Peyer's patch (tissue), 4 donors: ENCODE measurements at regions not wholly inside any gene's neighbourhood (a gene's known extent, or its start where the extent isn't known, plus 50 kb on each side); places are given as distances from the start of the nearest gene placed in this dataset.

Experiments used
- DNase-seq, 3 donors: peaks; one replicate each; pipeline ENCODE4 v3.0.0-alpha.2; 2017 to 2019
- H3K27ac ChIP-seq, 4 donors: fragments of 200-600 bp; sonication (generic); one replicate each; pipeline ENCODE4 v1.5.1; 2016 to 2019
- H3K27me3 ChIP-seq, 2 donors: fragments of 200-600 bp; sonication (generic); one replicate each; pipeline ENCODE4 v1.5.1; 2019
- H3K36me3 ChIP-seq, 3 donors: fragments of 200-600 bp; sonication (generic); one replicate each; pipeline ENCODE4 v1.5.1; 2016 to 2019
- H3K4me1 ChIP-seq, 4 donors: fragments of 200-600 bp; sonication (generic); one replicate each; pipeline ENCODE4 v1.5.1; 2016 to 2019
- H3K4me3 ChIP-seq, 4 donors: fragments of 200-600 bp; sonication (generic); 1 replicate in 3 of 4; 2 replicates in 1 of 4; pipeline ENCODE4 v1.5.1; 2016 to 2019; ENCODE audit warnings: mild to moderate bottlenecking in 1 of 4
- H3K9me3 ChIP-seq, 4 donors: fragments of 200-600 bp; sonication (generic); one replicate each; pipeline ENCODE4 v1.5.1; 2016 to 2019; ENCODE audit warnings: mild to moderate bottlenecking in 1 of 4
- POLR2A ChIP-seq, 2 donors: fragments of 450-650 bp; IDR thresholded peaks; one replicate each; pipeline ENCODE4 v1.5.1; 2017; ENCODE audit warnings: antibody characterized with exemption in 2 of 2, mild to moderate bottlenecking in 2 of 2, moderate library complexity in 2 of 2
- TF ChIP-seq, protein P1 (sequence below), 6 experiments: fragments of 450-650 bp in 4 of 6; fragments of 200-600 bp in 2 of 6; sonication (generic) in 1 of 6; IDR thresholded peaks; one replicate each; pipeline ENCODE4 v1.5.1; 2017 to 2019; ENCODE audit warnings: antibody characterized with exemption in 6 of 6, mild to moderate bottlenecking in 3 of 6, moderate library complexity in 1 of 6

GRCh38 chr1:59141267-59141863, 155.5 kb upstream of the FGGY start:
- H3K36me3 ChIP-seq: no peaks in the 10 kb centered on the region
- no peaks in the 10 kb centered on the region for H3K9me3 ChIP-seq
- DNase-seq: no peak
- no peaks in the 10 kb centered on the region for H3K27me3 ChIP-seq
- TF ChIP-seq POLR2A (IDR thresholded peaks at IDR 0.05): no peak
- TF ChIP-seq, protein P1, sequence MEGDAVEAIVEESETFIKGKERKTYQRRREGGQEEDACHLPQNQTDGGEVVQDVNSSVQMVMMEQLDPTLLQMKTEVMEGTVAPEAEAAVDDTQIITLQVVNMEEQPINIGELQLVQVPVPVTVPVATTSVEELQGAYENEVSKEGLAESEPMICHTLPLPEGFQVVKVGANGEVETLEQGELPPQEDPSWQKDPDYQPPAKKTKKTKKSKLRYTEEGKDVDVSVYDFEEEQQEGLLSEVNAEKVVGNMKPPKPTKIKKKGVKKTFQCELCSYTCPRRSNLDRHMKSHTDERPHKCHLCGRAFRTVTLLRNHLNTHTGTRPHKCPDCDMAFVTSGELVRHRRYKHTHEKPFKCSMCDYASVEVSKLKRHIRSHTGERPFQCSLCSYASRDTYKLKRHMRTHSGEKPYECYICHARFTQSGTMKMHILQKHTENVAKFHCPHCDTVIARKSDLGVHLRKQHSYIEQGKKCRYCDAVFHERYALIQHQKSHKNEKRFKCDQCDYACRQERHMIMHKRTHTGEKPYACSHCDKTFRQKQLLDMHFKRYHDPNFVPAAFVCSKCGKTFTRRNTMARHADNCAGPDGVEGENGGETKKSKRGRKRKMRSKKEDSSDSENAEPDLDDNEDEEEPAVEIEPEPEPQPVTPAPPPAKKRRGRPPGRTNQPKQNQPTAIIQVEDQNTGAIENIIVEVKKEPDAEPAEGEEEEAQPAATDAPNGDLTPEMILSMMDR (IDR thresholded peaks at IDR 0.05): no peak
- no peak overlapping the region for H3K4me3 ChIP-seq
- H3K27ac ChIP-seq: no peak overlapping the region
- H3K4me1 ChIP-seq: peaks cover 0 to 13% (median 0%) of the 10 kb centered on the region in 4 donors

- Histone ChIP-seq H3K27ac (peak overlapping the region in 2 of 4 donors; percentile 2 to 13), H3K4me3 (no peak overlapping the region), H3K4me1 (peaks cover 0 to 13% (median 0%) of the 10 kb centered on the region in 4 donors), H3K36me3 (no peaks in the 10 kb centered on the region), H3K27me3 (no peaks in the 10 kb centered on the region), H3K9me3 (no peaks in the 10 kb centered on the region)
- TF ChIP-seq, protein P1 (IDR thresholded peaks at IDR 0.05): no peak
- TF ChIP-seq POLR2A (IDR thresholded peaks at IDR 0.05): no peak
- no peak for DNase-seq
Observed at GRCh38 chr1:59142311-59143132, 154.4 kb upstream of the FGGY start.

GRCh38 chr1:59143133-59143487, 153.8 kb upstream of the FGGY start:
- Histone ChIP-seq H3K27me3 (no peaks in the 10 kb centered on the region), H3K27ac (peak overlapping the region in 2 of 4 donors; percentile 2 to 13), H3K36me3 (no peaks in the 10 kb centered on the region), H3K9me3 (no peaks in the 10 kb centered on the region), H3K4me3 (no peak overlapping the region), H3K4me1 (peaks cover 0 to 13% (median 0%) of the 10 kb centered on the region in 4 donors)
- no peak for DNase-seq
- TF ChIP-seq POLR2A (IDR thresholded peaks at IDR 0.05): no peak
- TF ChIP-seq, protein P1 (IDR thresholded peaks at IDR 0.05): no peak

DNA sequence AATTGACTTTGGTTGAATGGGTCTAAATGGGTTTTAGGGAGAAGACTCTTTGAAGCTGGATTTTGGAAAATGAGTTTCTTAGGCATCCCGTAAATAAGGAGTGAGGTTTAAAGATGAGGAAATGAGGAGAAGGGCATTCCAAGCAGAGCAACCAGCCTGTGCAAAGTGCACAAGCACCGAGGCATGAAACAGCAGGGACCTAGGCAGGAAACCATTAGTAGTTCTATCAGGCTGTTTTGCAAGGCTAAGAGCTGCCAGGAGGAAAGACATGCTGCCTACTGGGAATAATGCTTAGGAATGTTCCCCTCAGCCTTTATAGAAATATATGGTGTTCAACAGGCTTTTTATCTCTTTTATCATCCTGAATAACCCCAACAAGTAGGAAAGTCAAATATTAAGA, 153.1 kb upstream of the FGGY start:
- H3K27ac ChIP-seq: no peak overlapping the region
- H3K36me3 ChIP-seq: no peaks in the 10 kb centered on the region
- DNase-seq: no peak
- H3K4me3 ChIP-seq: no peak overlapping the region
- no peaks in the 10 kb centered on the region for H3K9me3 ChIP-seq
- TF ChIP-seq POLR2A (IDR thresholded peaks at IDR 0.05): no peak
- TF ChIP-seq, protein P1 (IDR thresholded peaks at IDR 0.05): no peak
- no peaks in the 10 kb centered on the region for H3K27me3 ChIP-seq
- peaks cover 0 to 13% (median 0%) of the 10 kb centered on the region in 4 donors for H3K4me1 ChIP-seq

DNA sequence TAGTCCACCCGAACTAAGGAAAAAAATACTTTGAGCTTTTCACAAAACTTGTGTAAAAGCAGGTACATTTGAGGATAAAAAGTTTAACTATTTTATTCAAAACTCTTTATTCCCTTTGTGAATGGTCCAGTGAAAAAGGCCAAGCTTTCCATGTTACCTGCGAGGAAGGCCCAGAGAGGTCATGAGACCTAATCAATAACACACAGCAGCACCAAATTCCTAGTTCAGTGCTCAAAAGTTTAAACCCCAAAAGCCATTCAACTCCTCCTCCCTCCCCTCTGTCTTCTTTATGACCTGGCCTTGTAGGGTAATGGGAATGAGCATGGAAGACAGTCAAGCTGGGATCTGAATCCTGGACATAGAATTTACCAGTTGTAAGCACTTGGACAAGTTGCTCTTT, 151.9 kb upstream of the FGGY start:
- H3K4me3 ChIP-seq: no peak overlapping the region
- no peak for DNase-seq
- no peaks in the 10 kb centered on the region for H3K36me3 ChIP-seq
- H3K27me3 ChIP-seq: no peaks in the 10 kb centered on the region
- peaks cover 0 to 13% (median 0%) of the 10 kb centered on the region in 4 donors for H3K4me1 ChIP-seq
- no peaks in the 10 kb centered on the region for H3K9me3 ChIP-seq
- TF ChIP-seq POLR2A (IDR thresholded peaks at IDR 0.05): no peak
- TF ChIP-seq, protein P1 (IDR thresholded peaks at IDR 0.05): no peak
- no peak overlapping the region for H3K27ac ChIP-seq
